Ovary (tissue), 3 donors: ENCODE measurements at regions not wholly inside any gene's neighbourhood (a gene's known extent, or its start where the extent isn't known, plus 50 kb on each side); places are given as distances from the start of the nearest gene placed in this dataset.

Experiments
- EP300 ChIP-seq: sonication (generic); formaldehyde crosslinking; IDR thresholded peaks from one replicate; pipeline ENCODE4 v1.6.1; 2017; ENCODE audit warnings: antibody characterized with exemption
- POLR2A ChIP-seq: fragments of 450-650 bp; IDR thresholded peaks from one replicate; pipeline ENCODE4 v1.6.1; 2017; ENCODE audit warnings: antibody characterized with exemption, mild to moderate bottlenecking, moderate library complexity
- TF ChIP-seq, protein P1 (sequence below), 3 donors: fragments of 450-650 bp in 2 of 3; fragments of 200-600 bp in 1 of 3; IDR thresholded peaks; one replicate each; pipeline versions ENCODE4 v1.5.1 to v1.8.0; 2016 to 2022; ENCODE audit warnings: antibody characterized with exemption in 3 of 3, mild to moderate bottlenecking in 1 of 3
- donor health status: DM: no; HTN: no; CAD: no.

DNA sequence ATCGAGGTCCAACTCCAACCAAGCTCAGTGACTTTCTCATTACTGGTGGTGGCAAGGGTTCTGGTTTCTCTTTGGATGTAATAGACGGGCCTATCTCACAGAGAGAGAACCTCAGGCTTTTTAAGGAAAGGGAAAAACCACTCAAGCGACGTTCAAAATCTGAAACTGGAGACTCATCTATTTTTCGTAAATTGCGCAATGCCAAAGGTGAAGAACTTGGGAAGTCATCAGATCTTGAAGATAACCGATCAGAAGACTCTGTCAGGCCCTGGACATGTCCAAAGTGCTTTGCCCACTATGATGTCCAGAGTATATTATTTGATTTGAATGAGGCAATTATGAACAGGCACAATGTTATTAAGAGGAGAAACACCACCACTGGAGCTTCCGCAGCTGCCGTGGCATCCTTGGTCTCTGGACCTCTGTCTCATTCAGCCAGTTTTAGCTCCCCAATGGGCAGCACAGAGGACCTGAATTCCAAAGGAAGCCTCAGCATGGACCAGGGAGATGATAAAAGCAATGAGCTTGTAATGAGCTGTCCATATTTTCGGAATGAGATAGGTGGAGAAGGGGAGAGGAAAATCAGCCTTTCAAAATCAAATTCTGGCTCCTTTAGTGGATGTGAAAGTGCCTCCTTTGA lies 343.5 kb upstream of the RGS6 start:
- TF ChIP-seq, protein P1, sequence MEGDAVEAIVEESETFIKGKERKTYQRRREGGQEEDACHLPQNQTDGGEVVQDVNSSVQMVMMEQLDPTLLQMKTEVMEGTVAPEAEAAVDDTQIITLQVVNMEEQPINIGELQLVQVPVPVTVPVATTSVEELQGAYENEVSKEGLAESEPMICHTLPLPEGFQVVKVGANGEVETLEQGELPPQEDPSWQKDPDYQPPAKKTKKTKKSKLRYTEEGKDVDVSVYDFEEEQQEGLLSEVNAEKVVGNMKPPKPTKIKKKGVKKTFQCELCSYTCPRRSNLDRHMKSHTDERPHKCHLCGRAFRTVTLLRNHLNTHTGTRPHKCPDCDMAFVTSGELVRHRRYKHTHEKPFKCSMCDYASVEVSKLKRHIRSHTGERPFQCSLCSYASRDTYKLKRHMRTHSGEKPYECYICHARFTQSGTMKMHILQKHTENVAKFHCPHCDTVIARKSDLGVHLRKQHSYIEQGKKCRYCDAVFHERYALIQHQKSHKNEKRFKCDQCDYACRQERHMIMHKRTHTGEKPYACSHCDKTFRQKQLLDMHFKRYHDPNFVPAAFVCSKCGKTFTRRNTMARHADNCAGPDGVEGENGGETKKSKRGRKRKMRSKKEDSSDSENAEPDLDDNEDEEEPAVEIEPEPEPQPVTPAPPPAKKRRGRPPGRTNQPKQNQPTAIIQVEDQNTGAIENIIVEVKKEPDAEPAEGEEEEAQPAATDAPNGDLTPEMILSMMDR (IDR thresholded peaks at IDR 0.05) = no peak
- TF ChIP-seq POLR2A (no peak), EP300 (no peak)
